GM19328 (cell line): ENCODE measurements at regions not wholly inside any gene's neighbourhood (a gene's known extent, or its start where the extent isn't known, plus 50 kb on each side); places are given as distances from the start of the nearest gene placed in this dataset.

Experiments used
- ATAC-seq: cut with Tn5 transposase; IDR thresholded peaks from one replicate; pipeline ENCODE4 v1.9.1; 2021; ENCODE audit warnings: mild to moderate bottlenecking, moderate library complexity; ENCODE audit not compliant: unreplicated experiment

DNA sequence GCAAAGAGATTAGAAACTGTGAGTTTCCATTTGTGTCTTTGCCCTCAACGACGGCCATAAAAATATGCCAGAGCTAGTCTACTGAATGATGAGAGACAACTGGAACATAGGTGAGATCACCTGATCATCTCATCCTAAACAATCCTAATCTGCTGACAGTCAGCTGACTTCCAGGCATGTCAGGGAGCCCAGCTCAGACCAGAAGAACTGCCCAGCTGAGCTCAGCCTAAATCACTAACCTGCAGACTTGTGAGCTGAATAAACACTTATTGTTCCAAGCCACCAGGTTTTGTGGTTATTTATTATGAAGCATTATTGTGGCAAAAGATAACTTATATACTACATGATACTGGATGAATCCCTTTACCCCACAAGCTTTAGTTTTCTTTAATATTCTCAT, 118.9 kb upstream of the PLEKHG7 start:
- no peak for ATAC-seq

DNA sequence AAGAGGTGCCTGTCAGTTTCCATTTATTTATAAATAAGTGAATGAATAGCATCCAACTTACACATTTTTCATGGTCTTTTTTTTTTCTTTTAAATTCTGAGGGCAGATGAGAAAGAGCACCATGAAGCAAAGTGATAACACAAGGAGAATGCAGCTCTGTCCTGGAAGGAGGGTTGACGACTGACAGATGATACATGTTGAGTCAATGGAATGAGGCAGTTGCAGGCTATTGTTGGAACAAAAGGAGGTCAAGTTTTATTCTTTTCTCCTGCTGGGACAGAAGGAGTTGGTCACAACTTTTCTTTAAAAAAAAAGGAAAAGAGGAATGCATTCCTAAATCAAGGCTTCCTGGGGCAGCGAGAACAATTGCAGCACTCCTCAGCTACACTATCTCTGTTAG, 119.9 kb upstream of the PLEKHG7 start:
- ATAC-seq, result no peak

DNA sequence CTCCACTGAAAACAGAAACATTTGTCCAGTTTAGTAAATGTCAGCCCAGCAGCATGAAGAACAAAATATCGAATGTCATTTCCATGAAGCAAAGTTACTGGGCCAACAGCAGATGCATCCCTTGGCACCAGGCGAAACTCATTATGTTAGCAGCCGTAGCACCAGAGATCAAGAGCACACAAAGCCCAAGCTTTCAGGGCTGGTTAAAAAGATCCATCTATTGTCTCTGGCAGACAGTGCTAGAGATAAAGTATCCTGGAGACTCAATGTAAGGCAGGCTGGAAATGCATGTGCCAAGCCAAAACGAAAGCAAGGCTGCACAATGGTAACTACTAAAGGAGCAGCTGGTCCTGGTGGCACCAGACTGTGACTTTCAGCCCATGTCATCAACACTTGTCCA, 120.3 kb upstream of the PLEKHG7 start:
- ATAC-seq, result no peak

GRCh38 chr12:92581604-92582003, 121.2 kb upstream of the PLEKHG7 start:
- no peak for ATAC-seq

- ATAC-seq, result no peak
These were observed 127.7 kb upstream of the PLEKHG7 start for GRCh38 chr12:92574911-92575570.

DNA sequence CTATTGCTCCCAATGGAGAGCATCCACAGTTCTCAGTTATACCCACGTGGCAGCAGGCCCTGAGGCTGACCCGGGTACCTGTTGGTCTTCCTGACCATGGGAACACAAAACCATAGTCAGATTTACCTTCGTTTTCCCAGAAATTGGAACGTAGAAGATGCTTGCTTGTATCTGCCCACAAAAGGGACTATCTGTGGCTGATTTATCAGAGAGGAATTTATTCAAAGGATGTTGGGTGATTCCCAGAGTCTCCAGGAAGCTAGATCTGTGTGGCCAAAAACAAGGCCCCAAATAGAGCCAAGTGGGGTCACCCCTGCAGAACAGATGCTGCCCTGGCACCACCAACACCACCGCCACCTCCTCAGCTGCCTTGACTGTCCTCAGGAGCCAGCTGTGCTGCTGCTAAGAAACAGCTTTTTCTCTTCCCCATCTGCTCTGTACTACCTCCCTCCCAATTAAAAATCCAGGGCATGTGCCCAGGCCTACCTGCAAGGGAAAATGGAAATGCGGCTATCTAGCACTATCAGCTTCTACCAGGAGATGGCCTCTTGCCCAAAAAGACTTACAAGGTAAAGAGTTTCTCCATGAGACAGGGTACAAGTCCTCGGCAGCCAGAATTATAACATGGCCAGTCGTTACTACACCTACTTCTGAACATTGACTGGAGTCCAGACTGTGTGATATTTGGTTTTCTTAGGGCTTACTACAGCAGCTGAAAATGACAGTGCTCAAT, 128.6 kb upstream of the PLEKHG7 start:
- ATAC-seq, result no peak

- no peak for ATAC-seq
These were observed 129.7 kb upstream of the PLEKHG7 start for GRCh38 chr12:92573104-92573503.

GRCh38 chr12:92571844-92572543, 130.8 kb upstream of the PLEKHG7 start:
- no peak for ATAC-seq

- no peak for ATAC-seq
These were observed 131.6 kb upstream of the PLEKHG7 start for GRCh38 chr12:92571169-92571568.

DNA sequence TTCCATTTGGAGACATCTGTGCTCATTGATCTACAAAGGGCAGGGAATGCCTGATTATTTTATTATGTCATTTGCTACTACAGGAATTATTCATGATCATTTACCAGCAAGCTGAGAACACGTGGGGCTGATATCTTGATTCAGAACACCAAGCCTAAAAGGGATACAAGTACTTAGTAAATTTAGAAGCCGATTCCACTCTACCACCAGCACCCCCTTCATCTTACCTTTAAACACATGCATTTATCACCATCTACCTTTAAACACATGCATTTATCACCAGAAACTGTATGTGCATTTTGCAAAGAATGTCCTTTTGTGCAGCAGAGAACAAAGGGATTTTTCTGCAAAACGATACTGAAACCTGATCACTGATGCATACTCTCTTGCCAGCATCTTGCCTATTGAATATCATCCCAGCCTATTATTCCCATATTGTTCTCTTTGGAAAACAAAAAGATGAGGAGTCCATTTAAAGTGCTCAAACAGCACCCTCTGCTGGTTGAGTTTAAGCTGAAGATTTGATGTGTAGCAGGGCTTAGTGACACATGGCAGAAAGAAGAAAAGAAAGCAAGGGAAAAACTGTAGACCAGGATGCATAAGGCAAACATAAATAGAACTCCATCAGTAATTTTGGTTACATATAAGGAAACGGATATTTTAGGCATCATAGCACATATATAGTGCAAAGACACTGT, 132.6 kb upstream of the PLEKHG7 start:
- ATAC-seq, result peak; percentile 87

DNA sequence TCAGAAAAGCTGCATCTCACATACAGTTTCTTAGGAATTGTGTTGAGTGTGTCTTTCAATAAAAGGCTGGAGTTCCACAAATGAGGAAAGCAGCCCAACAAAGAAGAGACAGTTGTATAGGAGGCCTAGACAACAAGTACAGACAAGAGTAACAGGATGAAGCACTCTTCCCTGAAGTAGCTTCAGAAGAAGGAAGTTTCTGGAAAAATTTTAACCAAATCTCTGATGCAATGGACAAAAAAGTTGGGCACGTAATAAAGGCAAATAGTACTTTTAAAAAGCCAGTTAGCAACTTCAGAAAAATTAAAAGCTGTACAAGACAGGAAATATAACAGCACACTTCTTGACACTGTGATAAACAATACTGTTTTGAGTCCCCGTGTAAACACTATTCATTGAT, 134.1 kb upstream of the PLEKHG7 start:
- no peak for ATAC-seq

DNA sequence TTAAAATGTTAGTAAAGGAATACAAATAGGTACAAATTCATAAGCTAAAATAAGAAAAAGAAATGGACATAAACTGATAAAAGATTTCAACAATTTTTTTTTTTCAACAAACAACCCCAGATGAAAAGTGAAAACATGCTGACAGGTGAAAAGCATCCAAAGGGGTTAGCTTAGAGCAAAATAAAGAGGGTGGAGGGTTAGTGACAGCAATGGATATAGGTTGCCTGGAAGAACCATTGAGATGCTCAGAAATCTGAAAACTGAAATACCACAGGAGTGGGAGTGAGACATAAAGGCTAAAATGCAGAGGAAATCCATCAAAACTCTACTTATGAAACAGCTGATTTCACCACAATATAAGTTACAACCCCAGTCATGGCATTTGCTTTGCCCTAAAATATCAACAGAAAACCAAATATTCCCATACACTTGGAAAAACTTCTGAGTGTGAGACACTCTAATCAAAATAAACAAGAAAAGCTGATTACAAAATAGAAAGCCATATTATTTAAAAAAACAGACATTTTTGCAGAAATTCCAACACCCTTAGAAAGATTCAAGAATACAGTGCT, 136.3 kb upstream of the PLEKHG7 start:
- ATAC-seq, result no peak

DNA sequence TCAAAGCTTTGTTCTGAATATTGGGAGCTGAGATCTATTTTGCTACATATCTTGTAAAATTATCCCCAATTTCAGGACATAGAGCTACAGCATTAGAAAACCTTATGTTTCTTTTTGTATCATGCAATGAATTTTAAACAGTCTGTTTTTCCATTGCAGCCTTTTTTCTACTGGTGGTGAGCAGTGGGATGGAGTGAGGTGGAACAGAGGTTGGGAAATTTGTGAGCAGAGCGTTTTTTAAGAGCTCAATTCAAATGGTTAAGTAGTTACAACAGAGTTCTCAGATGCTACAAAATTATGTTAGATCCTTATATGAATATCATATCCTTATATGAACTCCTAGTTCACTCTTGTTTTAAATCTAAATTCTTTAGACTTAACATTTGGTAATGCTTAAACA, 139.0 kb upstream of the PLEKHG7 start:
- no peak for ATAC-seq

- no peak for ATAC-seq
These were observed 140.6 kb upstream of the PLEKHG7 start for GRCh38 chr12:92562063-92562734.

DNA sequence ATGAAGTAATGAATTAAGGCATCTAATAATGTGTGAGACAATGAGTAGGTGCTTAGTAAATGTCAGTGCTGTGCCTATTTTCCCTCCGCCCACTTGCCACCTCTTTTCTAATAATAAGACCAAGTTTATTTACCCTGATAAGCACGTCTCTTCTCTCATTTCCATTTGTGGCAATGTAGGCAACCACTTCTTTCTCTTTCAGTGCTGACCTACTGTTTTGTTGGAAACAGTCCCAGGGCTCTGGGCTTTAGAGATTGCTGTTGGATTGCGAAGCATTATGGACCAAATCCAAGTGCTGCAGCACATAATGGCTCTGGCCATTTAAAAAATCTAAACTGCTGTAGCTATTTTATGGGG, 141.3 kb upstream of the PLEKHG7 start:
- no peak for ATAC-seq

- ATAC-seq, result no peak
These were observed 141.9 kb upstream of the PLEKHG7 start for GRCh38 chr12:92560713-92561542.

- ATAC-seq, result no peak
These were observed 144.0 kb upstream of the PLEKHG7 start for GRCh38 chr12:92558806-92559205.

GRCh38 chr12:92558215-92558773, 144.5 kb upstream of the PLEKHG7 start:
- ATAC-seq, result no peak

GRCh38 chr12:92557422-92557724, 145.4 kb upstream of the PLEKHG7 start:
- ATAC-seq, result no peak
